ENCODE measurements at regions not wholly inside any gene's neighbourhood (a gene's known extent, or its start where the extent isn't known, plus 50 kb on each side); places are given as distances from the start of the nearest gene placed in this dataset.

DNA sequence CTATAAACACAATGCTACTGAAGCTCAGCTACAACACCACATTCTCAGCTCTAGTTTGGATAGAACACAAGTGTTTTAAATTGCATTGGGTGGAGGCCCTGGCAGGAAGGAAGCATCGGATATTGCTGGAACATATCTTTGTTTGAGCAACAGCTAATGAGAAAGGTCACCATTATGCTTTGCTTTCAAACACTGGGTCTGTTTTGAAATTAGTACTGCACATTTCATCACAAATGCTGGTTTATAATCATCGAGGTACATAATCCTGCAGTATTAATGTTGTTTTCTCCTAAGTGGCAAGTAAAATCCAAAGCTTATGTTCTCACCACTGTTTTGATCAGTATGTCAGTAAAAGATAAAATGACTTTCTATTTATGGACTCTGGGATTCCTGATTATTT is 61.5 kb upstream of the ARHGAP29 start:
- TF ChIP-seq CTCF (optimal IDR thresholded peaks at IDR 0.05 in 1 of 3, IDR thresholded peaks at IDR 0.05 in 1 of 3, conservative IDR thresholded peaks at IDR 0.05 in 1 of 3; ENCODE audit: extremely low read depth in 1 of 3, insufficient read depth in 2 of 3, low read length in 3 of 3) = no peak
- TF ChIP-seq EZH2 (IDR thresholded peaks at IDR 0.05; ENCODE audit: low read length) = no peak

Data from keratinocyte (primary cell).